Thyroid gland (tissue), 4 donors: ENCODE measurements at regions not wholly inside any gene's neighbourhood (a gene's known extent, or its start where the extent isn't known, plus 50 kb on each side); places are given as distances from the start of the nearest gene placed in this dataset.
"Not testable (repeated sequence)": the region's sequence is repeated elsewhere in the genome, so short reads cannot be mapped to it uniquely, and the experiment has no call there.

Experiments used
- DNase-seq, 2 donors: peaks; one replicate each; pipeline ENCODE4 v3.0.0-alpha.2; 2019
- H3K27ac ChIP-seq, 3 donors: fragments of 200-600 bp; sonication (generic); 1 replicate in 2 of 3; 2 replicates in 1 of 3; pipeline ENCODE4 v1.5.1; 2016 to 2019; ENCODE audit warnings: mild to moderate bottlenecking in 1 of 3, moderate library complexity in 1 of 3
- H3K27me3 ChIP-seq: fragments of 200-600 bp; sonication (generic); one replicate; pipeline ENCODE4 v1.5.1; 2019
- H3K36me3 ChIP-seq, 2 donors: fragments of 200-600 bp; sonication (generic); one replicate each; pipeline ENCODE4 v1.5.1; 2016 to 2019
- H3K4me1 ChIP-seq, 2 donors: fragments of 200-600 bp; sonication (generic); one replicate each; pipeline ENCODE4 v1.5.1; 2017 to 2019
- H3K4me3 ChIP-seq, 3 donors: fragments of 200-600 bp; sonication (generic); replicated peaks in 1 of 3; 1 replicate in 2 of 3; 2 replicates in 1 of 3; pipeline ENCODE4 v1.5.1; 2016; ENCODE audit warnings: mild to moderate bottlenecking in 1 of 3
- H3K9me3 ChIP-seq: fragments of 200-600 bp; sonication (generic); one replicate; pipeline ENCODE4 v1.5.1; 2017
- POLR2A ChIP-seq, 2 donors: fragments of 450-650 bp; IDR thresholded peaks; one replicate each; pipeline ENCODE4 v1.6.1; 2017; ENCODE audit warnings: antibody characterized with exemption in 2 of 2, mild to moderate bottlenecking in 2 of 2, moderate library complexity in 1 of 2
- WGBS, 2 donors: methylation state at CpG; one replicate each; pipeline ENCODE4 v1.1.5; 2017; 5-methylcytosine and 5-hydroxymethylcytosine counted together
- intact Hi-C: fragments of 100-400 bp; cut with DNase I; formaldehyde crosslinking; loops from one replicate; pipeline ENCODE4 v1.15.1; 2023
- TF ChIP-seq, protein P1 (sequence below), 6 experiments: fragments of 200-600 bp in 3 of 6; fragments of 450-650 bp in 3 of 6; sonication (generic) in 3 of 6; IDR thresholded peaks; one replicate each; pipeline ENCODE4 v1.5.1; 2016 to 2019; ENCODE audit warnings: antibody characterized with exemption in 6 of 6, mild to moderate bottlenecking in 2 of 6, inconsistent platforms in 1 of 6, moderate library complexity in 1 of 6

GRCh38 chr3:181328346-181328745 lies 338.8 kb upstream of the DNAJC19 start:
- TF ChIP-seq, protein P1, sequence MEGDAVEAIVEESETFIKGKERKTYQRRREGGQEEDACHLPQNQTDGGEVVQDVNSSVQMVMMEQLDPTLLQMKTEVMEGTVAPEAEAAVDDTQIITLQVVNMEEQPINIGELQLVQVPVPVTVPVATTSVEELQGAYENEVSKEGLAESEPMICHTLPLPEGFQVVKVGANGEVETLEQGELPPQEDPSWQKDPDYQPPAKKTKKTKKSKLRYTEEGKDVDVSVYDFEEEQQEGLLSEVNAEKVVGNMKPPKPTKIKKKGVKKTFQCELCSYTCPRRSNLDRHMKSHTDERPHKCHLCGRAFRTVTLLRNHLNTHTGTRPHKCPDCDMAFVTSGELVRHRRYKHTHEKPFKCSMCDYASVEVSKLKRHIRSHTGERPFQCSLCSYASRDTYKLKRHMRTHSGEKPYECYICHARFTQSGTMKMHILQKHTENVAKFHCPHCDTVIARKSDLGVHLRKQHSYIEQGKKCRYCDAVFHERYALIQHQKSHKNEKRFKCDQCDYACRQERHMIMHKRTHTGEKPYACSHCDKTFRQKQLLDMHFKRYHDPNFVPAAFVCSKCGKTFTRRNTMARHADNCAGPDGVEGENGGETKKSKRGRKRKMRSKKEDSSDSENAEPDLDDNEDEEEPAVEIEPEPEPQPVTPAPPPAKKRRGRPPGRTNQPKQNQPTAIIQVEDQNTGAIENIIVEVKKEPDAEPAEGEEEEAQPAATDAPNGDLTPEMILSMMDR (IDR thresholded peaks at IDR 0.05) = no peak
- TF ChIP-seq POLR2A (IDR thresholded peaks at IDR 0.05) = no peak
- peaks cover 0 to 12% of the 10 kb centered on the region in 2 donors for H3K4me1 ChIP-seq
- intact Hi-C loops = no loop called here
- no peak for DNase-seq
- 86 to 91% methylated on average over 5 of the region's 5 CpGs for WGBS, 2 donors
- H3K27ac ChIP-seq = no peak overlapping the region
- no peak overlapping the region for H3K4me3 ChIP-seq
- no peaks in the 10 kb centered on the region for H3K9me3 ChIP-seq
- H3K27me3 ChIP-seq = no peaks in the 10 kb centered on the region
- H3K36me3 ChIP-seq = no peaks in the 10 kb centered on the region

- Histone ChIP-seq H3K27me3 (no peaks in the 10 kb centered on the region), H3K9me3 (no peaks in the 10 kb centered on the region), H3K4me1 (peaks cover 0 to 12% of the 10 kb centered on the region in 2 donors), H3K27ac (no peak overlapping the region), H3K4me3 (no peak overlapping the region), H3K36me3 (no peaks in the 10 kb centered on the region)
- 68 to 74% methylated on average over 4 of the region's 4 CpGs for WGBS, 2 donors
- DNase-seq = no peak
- intact Hi-C loops = loop anchor here (2.0 kb wide), 1 partner anchor 371 kb away; no protein-coding TSS in a partner anchor
- TF ChIP-seq, protein P1 (IDR thresholded peaks at IDR 0.05) = no peak
- TF ChIP-seq POLR2A (IDR thresholded peaks at IDR 0.05) = no peak
Measured at GRCh38 chr3:181327349-181327748, 337.8 kb upstream of the DNAJC19 start.

DNA sequence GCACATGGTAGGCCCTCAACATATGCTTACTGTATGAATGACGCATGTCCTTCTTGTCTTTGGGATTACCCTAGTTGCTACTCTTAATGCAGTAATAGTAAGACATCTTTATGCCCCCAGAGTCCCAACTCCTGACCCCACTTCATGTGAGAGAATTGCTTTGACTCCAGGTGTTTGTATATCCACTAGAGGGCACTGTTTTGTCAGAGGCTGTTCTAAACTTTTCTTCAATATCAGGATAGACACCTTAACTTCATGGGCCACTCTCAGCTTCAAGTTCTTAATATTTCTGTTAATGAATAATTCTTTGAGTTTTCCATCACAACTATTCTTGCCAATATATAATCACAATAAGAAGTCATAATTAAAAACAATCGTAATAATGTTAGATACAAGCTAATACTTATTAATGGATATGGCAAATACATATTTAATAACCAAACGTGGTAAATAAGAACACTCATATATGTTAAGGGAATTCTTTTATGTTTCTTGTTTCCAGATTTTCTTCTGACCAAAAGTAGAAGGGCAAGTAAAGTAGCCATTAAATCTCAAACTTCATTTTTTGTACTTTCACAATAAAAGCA lies 337.2 kb upstream of the DNAJC19 start:
- TF ChIP-seq, protein P1 (IDR thresholded peaks at IDR 0.05) = peak in 4 of 6 experiments; percentile 29 to 72 (median 57)
- TF ChIP-seq POLR2A (IDR thresholded peaks at IDR 0.05) = no peak
- Histone ChIP-seq H3K27me3 (no peaks in the 10 kb centered on the region), H3K4me3 (no peak overlapping the region), H3K9me3 (no peaks in the 10 kb centered on the region), H3K36me3 (no peaks in the 10 kb centered on the region), H3K27ac (no peak overlapping the region), H3K4me1 (peaks cover 0 to 12% of the 10 kb centered on the region in 2 donors)
- DNase-seq = no peak
- intact Hi-C loops = loop anchor here (2.0 kb wide), 1 partner anchor 372 kb away; no protein-coding TSS in a partner anchor
- 54 to 55% methylated on average over 3 of the region's 3 CpGs for WGBS, 2 donors

DNA sequence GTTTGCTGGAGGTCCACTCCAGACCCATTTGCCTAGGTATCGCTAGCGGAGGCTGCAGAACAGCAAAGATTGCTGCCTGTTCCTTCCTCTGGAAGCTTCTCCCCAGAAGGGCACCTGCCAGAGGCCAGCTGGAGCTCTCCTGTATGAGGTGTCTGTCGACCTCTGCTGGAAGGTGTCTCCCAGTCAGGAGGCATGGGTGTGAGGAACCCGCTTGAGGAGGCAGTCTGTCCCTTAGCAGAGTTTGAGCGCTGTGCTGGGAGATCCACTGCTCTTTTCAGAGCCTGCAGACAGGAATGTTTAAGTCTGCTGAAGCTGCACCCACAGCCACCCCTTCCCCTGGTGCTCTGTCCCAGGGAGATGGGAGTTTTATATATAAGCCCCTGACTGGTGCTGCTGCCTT lies 335.0 kb upstream of the DNAJC19 start:
- H3K4me3 ChIP-seq, DNase-seq, H3K4me1 ChIP-seq, H3K27ac ChIP-seq, H3K27me3 ChIP-seq, intact Hi-C loops, H3K36me3 ChIP-seq, H3K9me3 ChIP-seq: not testable (repeated sequence)
- 76 to 83% methylated on average over 4 to 5 of the region's 5 CpGs for WGBS, 2 donors

DNA sequence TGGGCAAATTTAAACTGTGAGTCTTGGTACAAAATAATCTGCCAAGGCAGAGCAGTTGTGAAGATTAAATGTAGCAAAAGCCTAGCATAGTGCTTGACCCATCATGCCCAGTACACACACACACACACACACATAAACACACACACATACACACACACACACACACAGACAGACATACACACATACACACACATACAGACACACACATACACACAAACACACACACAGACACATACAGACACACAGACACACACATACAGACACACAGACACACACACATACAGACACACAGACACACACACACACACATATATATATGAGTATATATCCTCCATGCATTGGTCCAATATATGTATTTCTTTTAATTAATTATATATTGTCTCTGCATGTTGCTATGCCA lies 328.8 kb upstream of the DNAJC19 start:
- intact Hi-C loops = no loop called here
- TF ChIP-seq, protein P1 (IDR thresholded peaks at IDR 0.05) = no peak

More for the DNA sequence above, 328.8 kb upstream of the DNAJC19 start:
- DNase-seq = no peak
- H3K36me3 ChIP-seq = no peaks in the 10 kb centered on the region
- no peaks in the 10 kb centered on the region for H3K4me1 ChIP-seq
- no peaks in the 10 kb centered on the region for H3K9me3 ChIP-seq
- H3K4me3 ChIP-seq = no peak overlapping the region
- no peaks in the 10 kb centered on the region for H3K27me3 ChIP-seq
- H3K27ac ChIP-seq = no peak overlapping the region
